H1 (cell line): ENCODE measurements at regions not wholly inside any gene's neighbourhood (a gene's known extent, or its start where the extent isn't known, plus 50 kb on each side); places are given as distances from the start of the nearest gene placed in this dataset.

Experiments used
- CTCF ChIA-PET: fragments of 300-600 bp; sonication (Branson Sonifier 250); formaldehyde crosslinking; loops from one replicate; lab custom pipeline; 2021; ENCODE audit not compliant: partially characterized antibody; lab: Charles Lee
- POLR2A ChIA-PET: fragments of 300-600 bp; sonication (Branson Sonifier 250); formaldehyde crosslinking; loops from one replicate; lab custom pipeline; 2021; ENCODE audit warnings: inconsistent platforms; ENCODE audit not compliant: partially characterized antibody; lab: Charles Lee
- DNase-seq, 2 experiments: peaks; one replicate each; pipeline versions ENCODE4 v3.0.0 to v3.0.0-alpha.2; 2010 to 2022; ENCODE audit warnings: low spot score in 2 of 2, low read depth in 1 of 2, mixed read lengths in 1 of 2
- FAIRE-seq: peaks from 2 replicates; lab custom pipeline; 2011; peaks lifted over from hg19 to GRCh38; lab: Jason Lieb, UNC
- H2AFZ ChIP-seq: 2 replicates; pipeline ENCODE4 v1.8.1; 2012; ENCODE audit warnings: low read length, inconsistent platforms
- H2AK5ac ChIP-seq: 2 replicates; pipeline ENCODE4 v1.6.1; 2013; ENCODE audit warnings: low read depth, low read length
- H2BK120ac ChIP-seq: replicated peaks from 2 replicates; pipeline ENCODE3; 2013; ENCODE audit warnings: low read depth, low read length, inconsistent platforms
- H2BK12ac ChIP-seq: 2 replicates; pipeline ENCODE4 v1.6.1; 2013; ENCODE audit warnings: low read depth, low read length
- H2BK15ac ChIP-seq: 2 replicates; pipeline ENCODE4 v1.6.1; 2013; ENCODE audit warnings: low read length
- H2BK20ac ChIP-seq: 2 replicates; pipeline ENCODE4 v1.6.1; 2013; ENCODE audit warnings: low read length
- H2BK5ac ChIP-seq: 2 replicates; pipeline ENCODE4 v1.6.1; 2013; ENCODE audit warnings: low read depth, low read length
- H3K14ac ChIP-seq: 2 replicates; pipeline ENCODE4 v1.6.1; 2013; ENCODE audit warnings: inconsistent platforms; ENCODE audit not compliant: insufficient read length
- H3K18ac ChIP-seq: 2 replicates; pipeline ENCODE4 v1.6.1; 2013; ENCODE audit warnings: low read length; ENCODE audit errors: extremely low read depth
- H3K23ac ChIP-seq: 2 replicates; pipeline ENCODE4 v1.6.1; 2013; ENCODE audit warnings: inconsistent platforms; ENCODE audit not compliant: insufficient read length
- H3K23me2 ChIP-seq: 2 replicates; pipeline ENCODE4 v1.6.1; 2013; ENCODE audit warnings: low read depth, low read length
- H3K27ac ChIP-seq: 2 replicates; pipeline ENCODE4 v1.6.1; 2011; ENCODE audit warnings: low read depth, low read length, inconsistent platforms
- H3K27me3 ChIP-seq, 4 experiments: replicated peaks in 1 of 4; 1 replicate in 1 of 4; 2 replicates in 3 of 4; pipeline versions ENCODE4 v1.6.1 to v1.8.1; 2011 to 2013; ENCODE audit warnings: low read length in 3 of 4, mild to moderate bottlenecking in 3 of 4, inconsistent platforms in 2 of 4, mixed read lengths in 2 of 4, moderate library complexity in 1 of 4; ENCODE audit not compliant: control insufficient read depth in 3 of 4, insufficient read depth in 3 of 4; ENCODE audit errors: extremely low read depth in 1 of 4
- H3K36me3 ChIP-seq, 4 experiments: 2 replicates each; pipeline versions ENCODE4 v1.6.1 to v1.8.1; 2011 to 2013; ENCODE audit warnings: mild to moderate bottlenecking in 4 of 4, low read length in 3 of 4, moderate library complexity in 2 of 4, control low read depth in 1 of 4, inconsistent platforms in 1 of 4; ENCODE audit not compliant: insufficient read depth in 4 of 4, control insufficient read depth in 2 of 4
- H3K4ac ChIP-seq: replicated peaks from 2 replicates; pipeline ENCODE3; 2013; ENCODE audit warnings: low read length, low read depth, mixed read lengths, inconsistent platforms; ENCODE audit not compliant: insufficient read length
- H3K4me1 ChIP-seq, 4 experiments: replicated peaks in 1 of 4; 1 replicate in 1 of 4; 2 replicates in 3 of 4; pipeline versions ENCODE4 v1.6.1 to v1.8.1; 2011 to 2013; ENCODE audit warnings: low read length in 3 of 4, inconsistent platforms in 2 of 4, mixed read lengths in 1 of 4; ENCODE audit not compliant: insufficient read depth in 4 of 4, control insufficient read depth in 3 of 4
- H3K4me2 ChIP-seq, 2 experiments: 2 replicates each; pipeline versions ENCODE4 v1.6.1 to v1.8.1; 2011 to 2013; ENCODE audit warnings: low read depth in 2 of 2, low read length in 2 of 2, control low read depth in 1 of 2, inconsistent platforms in 1 of 2, mild to moderate bottlenecking in 1 of 2; ENCODE audit not compliant: insufficient read depth in 1 of 2
- H3K4me3 ChIP-seq, 4 experiments: fragments of 200-600, 300-600 bp in 1 of 4; sonication (generic), shearing (Covaris generic), sonication (Bioruptor Twin) in 1 of 4; 2 replicates each; pipeline versions ENCODE4 v1.5.1 to v1.8.1; 2011 to 2016; ENCODE audit warnings: low read length in 4 of 4, low read depth in 3 of 4, control low read depth in 2 of 4, inconsistent platforms in 2 of 4, mild to moderate bottlenecking in 2 of 4, mixed read lengths in 1 of 4, moderate library complexity in 1 of 4; ENCODE audit not compliant: insufficient read depth in 2 of 4; ENCODE audit errors: extremely low read depth in 1 of 4
- H3K56ac ChIP-seq: replicated peaks from 2 replicates; pipeline ENCODE3; 2013; ENCODE audit warnings: low read depth, mild to moderate bottlenecking, mixed read lengths, low read length, inconsistent platforms; ENCODE audit not compliant: insufficient read length
- H3K79me1 ChIP-seq: 2 replicates; pipeline ENCODE4 v1.6.1; 2013; ENCODE audit warnings: low read depth, low read length, control low read depth
- H3K79me2 ChIP-seq, 2 experiments: 2 replicates each; pipeline versions ENCODE4 v1.6.1 to v1.8.1; 2012 to 2013; ENCODE audit warnings: low read length in 2 of 2, mild to moderate bottlenecking in 2 of 2, inconsistent platforms in 1 of 2; ENCODE audit not compliant: insufficient read depth in 2 of 2, control insufficient read depth in 1 of 2
- H3K9ac ChIP-seq, 4 experiments: replicated peaks in 1 of 4; 1 replicate in 1 of 4; 2 replicates in 3 of 4; pipeline versions ENCODE4 v1.6.1 to v1.8.1; 2011 to 2013; ENCODE audit warnings: low read depth in 3 of 4, low read length in 3 of 4, control low read depth in 2 of 4, mild to moderate bottlenecking in 2 of 4, moderate library complexity in 2 of 4, inconsistent platforms in 1 of 4; ENCODE audit errors: extremely low read depth in 1 of 4
- H3K9me3 ChIP-seq, 2 experiments: 2 replicates each; pipeline versions ENCODE4 v1.6.1 to v1.8.1; 2012 to 2013; ENCODE audit warnings: mild to moderate bottlenecking in 2 of 2, moderate library complexity in 2 of 2, control low read depth in 1 of 2, inconsistent platforms in 1 of 2, low read depth in 1 of 2, low read length in 1 of 2, mixed read lengths in 1 of 2; ENCODE audit not compliant: insufficient read depth in 2 of 2
- H4K20me1 ChIP-seq, 2 experiments: replicated peaks in 1 of 2; 2 replicates each; pipeline versions ENCODE3 to v1.8.1; 2011 to 2013; ENCODE audit warnings: inconsistent platforms in 2 of 2, low read length in 2 of 2, mild to moderate bottlenecking in 1 of 2; ENCODE audit not compliant: insufficient read depth in 2 of 2, control insufficient read depth in 1 of 2
- H4K5ac ChIP-seq: 2 replicates; pipeline ENCODE4 v1.6.1; 2013; ENCODE audit warnings: low read length, low read depth, mixed read lengths, inconsistent platforms; ENCODE audit not compliant: insufficient read length
- H4K8ac ChIP-seq: 2 replicates; pipeline ENCODE4 v1.8.0; 2013; ENCODE audit warnings: mild to moderate bottlenecking, moderate library complexity, low read length, inconsistent platforms; ENCODE audit not compliant: insufficient read depth; ENCODE audit errors: extremely low read depth
- H4K91ac ChIP-seq: replicated peaks from 2 replicates; pipeline ENCODE3; 2013; ENCODE audit warnings: low read length, mixed read lengths, inconsistent platforms; ENCODE audit not compliant: insufficient read length
- BACH1 ChIP-seq: IDR thresholded peaks from 2 replicates; pipeline ENCODE4 v1.6.1; 2012; ENCODE audit warnings: low read length, improper control_type of control experiment
- CEBPB ChIP-seq: IDR thresholded peaks from 2 replicates; pipeline ENCODE4 v1.6.1; 2012; ENCODE audit warnings: low read depth, low read length
- CHD2 ChIP-seq: IDR thresholded peaks from 2 replicates; pipeline ENCODE4 v1.6.1; 2012; ENCODE audit warnings: low read length, improper control_type of control experiment
- HDAC2 ChIP-seq, 2 experiments: fragments of 300-600 bp in 1 of 2; sonication (generic) in 1 of 2; IDR thresholded peaks; 2 replicates each; pipeline ENCODE4 v1.6.1; 2011 to 2012; ENCODE audit warnings: low read depth in 2 of 2, low read length in 2 of 2, mild to moderate bottlenecking in 2 of 2, moderate library complexity in 2 of 2, borderline replicate concordance in 1 of 2, inconsistent platforms in 1 of 2
- KDM5A ChIP-seq: fragments of 200-600 bp; IDR thresholded peaks from 2 replicates; pipeline ENCODE4 v1.7.1; 2012; ENCODE audit warnings: mild to moderate bottlenecking, low read length, inconsistent platforms, mixed read lengths
- NANOG ChIP-seq: IDR thresholded peaks from 2 replicates; pipeline ENCODE4 v1.6.1; 2011; ENCODE audit warnings: low read length, low read depth, mild to moderate bottlenecking, inconsistent platforms; ENCODE audit not compliant: insufficient read depth, poor library complexity, severe bottlenecking
- POLR2A ChIP-seq, 2 experiments: IDR thresholded peaks; 1 replicate in 1 of 2; 2 replicates in 1 of 2; pipeline ENCODE4 v1.6.1; 2011; ENCODE audit warnings: low read depth in 2 of 2, low read length in 2 of 2, mild to moderate bottlenecking in 2 of 2; ENCODE audit errors: control extremely low read depth in 1 of 2
- SAP30 ChIP-seq: fragments of 300-600 bp; sonication (generic); IDR thresholded peaks from 2 replicates; pipeline ENCODE4 v1.7.1; 2012; ENCODE audit warnings: low read length, moderate library complexity, mild to moderate bottlenecking, inconsistent platforms; ENCODE audit not compliant: insufficient read depth, insufficient replicate concordance
- SIRT6 ChIP-seq: IDR thresholded peaks from one replicate; pipeline ENCODE4 v1.7.1; 2012; ENCODE audit warnings: low read length, inconsistent platforms
- TCF12 ChIP-seq: IDR thresholded peaks from 2 replicates; pipeline ENCODE4 v1.6.1; 2011; ENCODE audit warnings: low read depth, mild to moderate bottlenecking, low read length
- ZNF274 ChIP-seq: IDR thresholded peaks from 2 replicates; pipeline ENCODE4 v1.7.0; 2012; ENCODE audit warnings: low read length, borderline replicate concordance; ENCODE audit errors: extremely low read depth
- WGBS, 2 experiments: shearing (Covaris generic) in 1 of 2; methylation state at CpG; one replicate each; pipeline versions ENCODE4 v1.1.6 to v1.1.7; 2013 to 2015; ENCODE audit warnings: low lambda C conversion rate in 2 of 2, mixed read lengths in 2 of 2, inconsistent platforms in 1 of 2, low coverage in 1 of 2, missing lambda C conversion rate in 1 of 2; ENCODE audit not compliant: insufficient replicate concordance in 2 of 2, insufficient coverage in 1 of 2, insufficient read length in 1 of 2; ENCODE audit errors: extremely low coverage in 1 of 2, missing lambda C conversion rate in 1 of 2; 5-methylcytosine and 5-hydroxymethylcytosine counted together

- TF ChIP-seq BACH1 = no peak
- no peak for TF ChIP-seq ZNF274
- no peak for TF ChIP-seq NANOG
- no peak for TF ChIP-seq CEBPB
- TF ChIP-seq SIRT6 = no peak
- TF ChIP-seq SAP30 = no peak
- no peak for TF ChIP-seq POLR2A (IDR thresholded peaks at IDR 0.05; ENCODE audit: control extremely low read depth in 1 of 2, low read depth in 2 of 2, low read length in 2 of 2)
- no peak for TF ChIP-seq HDAC2 (IDR thresholded peaks at IDR 0.05; ENCODE audit: borderline replicate concordance in 1 of 2, low read depth in 2 of 2, low read length in 2 of 2)
- TF ChIP-seq CHD2 = no peak
- TF ChIP-seq KDM5A = no peak
- no peak for TF ChIP-seq TCF12
- 93% methylated on average over 2 of the region's 2 CpGs; no CpG with 5 or more reads in 1 of the 2 experiments for WGBS, 2 experiments
Observed at GRCh38 chr2:198558176-198558575, 753.8 kb downstream of the PLCL1 start.

More at GRCh38 chr2:198558176-198558575, 753.8 kb downstream of the PLCL1 start:
- no peak overlapping the region for H4K5ac ChIP-seq
- no peaks in the 10 kb centered on the region for H4K20me1 ChIP-seq
- no peaks in the 10 kb centered on the region for H3K79me1 ChIP-seq
- CTCF ChIA-PET = no interaction called here
- no peak overlapping the region for H3K14ac ChIP-seq
- H3K23ac ChIP-seq = no peak overlapping the region
- no peak overlapping the region for H2BK120ac ChIP-seq
- no peak overlapping the region for H2AK5ac ChIP-seq
- no peak overlapping the region for H3K4me2 ChIP-seq
- no peak overlapping the region for H3K4ac ChIP-seq
- no peak overlapping the region for H2BK15ac ChIP-seq
- no peak overlapping the region for H3K27ac ChIP-seq
- no peak overlapping the region for H3K9ac ChIP-seq
- H4K8ac ChIP-seq = no peak overlapping the region
- H3K23me2 ChIP-seq = no peaks in the 10 kb centered on the region
- H3K4me1 ChIP-seq = no peaks in the 10 kb centered on the region
- no peak overlapping the region for H2BK12ac ChIP-seq
- H3K56ac ChIP-seq = no peak overlapping the region
- POLR2A ChIA-PET = no interaction called here
- no peak overlapping the region for H2BK5ac ChIP-seq
- no peak overlapping the region for H4K91ac ChIP-seq
- no peaks in the 10 kb centered on the region for H3K27me3 ChIP-seq
- no peak overlapping the region; the same call in 1 of the 2 replicates for H2AFZ ChIP-seq
- peaks cover 0 to 3% of the 10 kb centered on the region in 2 experiments; a peak in 1 of 4 replicates for H3K9me3 ChIP-seq
- FAIRE-seq = no peak
- no peaks in the 10 kb centered on the region for H3K36me3 ChIP-seq
- H3K4me3 ChIP-seq = no peak overlapping the region
- no peak overlapping the region for H3K18ac ChIP-seq
- DNase-seq = no peak
- H2BK20ac ChIP-seq = no peak overlapping the region
- no peaks in the 10 kb centered on the region for H3K79me2 ChIP-seq
